ENCODE measurements at regions not wholly inside any gene's neighbourhood (a gene's known extent, or its start where the extent isn't known, plus 50 kb on each side); places are given as distances from the start of the nearest gene placed in this dataset.

GRCh38 chr15:62824111-62825015, 218.2 kb upstream of the TPM1 start:
- DNase-seq (ENCODE audit: low read depth in 1 of 2, low spot score in 1 of 2): no peak

- no peak for DNase-seq (ENCODE audit: low read depth in 1 of 2, low spot score in 1 of 2)
Measured at GRCh38 chr15:62825191-62825590, 217.4 kb upstream of the TPM1 start.

- DNase-seq (ENCODE audit: low read depth in 1 of 2, low spot score in 1 of 2): no peak
Measured at GRCh38 chr15:62826561-62826960, 216.0 kb upstream of the TPM1 start.

- no peak for DNase-seq (ENCODE audit: low read depth in 1 of 2, low spot score in 1 of 2)
Measured at GRCh38 chr15:62828364-62828763, 214.2 kb upstream of the TPM1 start.

GRCh38 chr15:62832231-62832630, 210.3 kb upstream of the TPM1 start:
- no peak for DNase-seq (ENCODE audit: low read depth in 1 of 2, low spot score in 1 of 2)

- DNase-seq (ENCODE audit: low read depth in 1 of 2, low spot score in 1 of 2): no peak
Measured at GRCh38 chr15:62833646-62834045, 208.9 kb upstream of the TPM1 start.

GRCh38 chr15:62834686-62835329, 207.7 kb upstream of the TPM1 start:
- no peak for DNase-seq (ENCODE audit: low read depth in 1 of 2, low spot score in 1 of 2)

GRCh38 chr15:62835351-62835750, 207.2 kb upstream of the TPM1 start:
- DNase-seq (ENCODE audit: low read depth in 1 of 2, low spot score in 1 of 2): no peak

GRCh38 chr15:62835762-62836161, 206.8 kb upstream of the TPM1 start:
- DNase-seq (ENCODE audit: low read depth in 1 of 2, low spot score in 1 of 2): no peak

- DNase-seq (ENCODE audit: low read depth in 1 of 2, low spot score in 1 of 2): no peak
Measured at GRCh38 chr15:62840526-62841268, 201.8 kb upstream of the TPM1 start.

- no peak for DNase-seq (ENCODE audit: low read depth in 1 of 2, low spot score in 1 of 2)
Measured at GRCh38 chr15:62841269-62841628, 201.3 kb upstream of the TPM1 start.

- no peak for DNase-seq (ENCODE audit: low read depth in 1 of 2, low spot score in 1 of 2)
Measured at GRCh38 chr15:62841891-62842559, 200.5 kb upstream of the TPM1 start.

- DNase-seq (ENCODE audit: low read depth in 1 of 2, low spot score in 1 of 2): no peak
Measured at GRCh38 chr15:62843311-62843710, 199.2 kb upstream of the TPM1 start.

- no peak for DNase-seq (ENCODE audit: low read depth in 1 of 2, low spot score in 1 of 2)
Measured at GRCh38 chr15:62844564-62845240, 197.8 kb upstream of the TPM1 start.

- no peak for DNase-seq (ENCODE audit: low read depth in 1 of 2, low spot score in 1 of 2)
Measured at GRCh38 chr15:62845241-62846126, 197.1 kb upstream of the TPM1 start.

GRCh38 chr15:62846131-62846804, 196.3 kb upstream of the TPM1 start:
- no peak for DNase-seq (ENCODE audit: low read depth in 1 of 2, low spot score in 1 of 2)

GRCh38 chr15:62846805-62847495, 195.6 kb upstream of the TPM1 start:
- no peak for DNase-seq (ENCODE audit: low read depth in 1 of 2, low spot score in 1 of 2)

- DNase-seq (ENCODE audit: low read depth in 1 of 2, low spot score in 1 of 2): no peak
Measured at GRCh38 chr15:62847900-62848489, 194.6 kb upstream of the TPM1 start.
